Activated T-helper 1 cell treated with anti-CD3 and anti-CD28 coated beads, Interleukin-2, amount 50 U/mL, for 16 hours (primary cell): ENCODE measurements at regions not wholly inside any gene's neighbourhood (a gene's known extent, or its start where the extent isn't known, plus 50 kb on each side); places are given as distances from the start of the nearest gene placed in this dataset.
"Not testable (repeated sequence)": the region's sequence is repeated elsewhere in the genome, so short reads cannot be mapped to it uniquely, and the experiment has no call there.

Experiments used
- DNase-seq, 2 donors: peaks; one replicate each; pipeline ENCODE4 v3.0.0-alpha.2; 2020; ENCODE audit warnings: low read depth in 1 of 2, low spot score in 1 of 2

- no peak for DNase-seq
Observed at GRCh38 chr9:90169490-90169889, 473.1 kb downstream of the DIRAS2 start.

- not testable (repeated sequence) for DNase-seq
Observed at GRCh38 chr9:90173935-90174334, 468.7 kb downstream of the DIRAS2 start.

GRCh38 chr9:90174346-90174745, 468.3 kb downstream of the DIRAS2 start:
- DNase-seq: not testable (repeated sequence)

- DNase-seq: no peak
Observed at GRCh38 chr9:90175257-90175656, 467.4 kb downstream of the DIRAS2 start.

GRCh38 chr9:90175865-90176264, 466.8 kb downstream of the DIRAS2 start:
- no peak for DNase-seq

GRCh38 chr9:90176901-90177300, 465.7 kb downstream of the DIRAS2 start:
- no peak for DNase-seq

GRCh38 chr9:90180381-90180780, 462.2 kb downstream of the DIRAS2 start:
- no peak for DNase-seq

- DNase-seq: no peak
Observed at GRCh38 chr9:90188656-90189055, 454.0 kb downstream of the DIRAS2 start.

- DNase-seq: no peak
Observed at GRCh38 chr9:90189306-90189705, 453.3 kb downstream of the DIRAS2 start.

- peak in 1 of 2 donors; percentile 26 for DNase-seq
Observed at GRCh38 chr9:90192465-90192864, 450.2 kb downstream of the DIRAS2 start.

GRCh38 chr9:90198956-90199355, 443.7 kb downstream of the DIRAS2 start:
- no peak for DNase-seq

GRCh38 chr9:90201766-90202165, 440.9 kb downstream of the DIRAS2 start:
- DNase-seq: no peak

GRCh38 chr9:90204128-90204831, 438.3 kb downstream of the DIRAS2 start:
- no peak for DNase-seq

- not testable (repeated sequence) for DNase-seq
Observed at GRCh38 chr9:90213045-90213444, 429.6 kb downstream of the DIRAS2 start.

GRCh38 chr9:90219548-90220118, 423.0 kb downstream of the DIRAS2 start:
- no peak for DNase-seq

- DNase-seq: not testable (repeated sequence)
Observed at GRCh38 chr9:90221899-90222298, 420.7 kb downstream of the DIRAS2 start.

- DNase-seq: peak in 1 of 2 donors; percentile 30
Observed at GRCh38 chr9:90226839-90227338, 415.7 kb downstream of the DIRAS2 start.

GRCh38 chr9:90233081-90233480, 409.5 kb downstream of the DIRAS2 start:
- not testable (repeated sequence) for DNase-seq

- no peak for DNase-seq
Observed at GRCh38 chr9:90240541-90240940, 402.1 kb downstream of the DIRAS2 start.

- no peak for DNase-seq
Observed at GRCh38 chr9:90245661-90246060, 397.0 kb downstream of the DIRAS2 start.

- no peak for DNase-seq
Observed at GRCh38 chr9:90249094-90249493, 393.5 kb downstream of the DIRAS2 start.

GRCh38 chr9:90251316-90251715, 391.3 kb downstream of the DIRAS2 start:
- no peak for DNase-seq

GRCh38 chr9:90256345-90256744, 386.3 kb downstream of the DIRAS2 start:
- DNase-seq: no peak
